H1 (cell line): ENCODE measurements at regions not wholly inside any gene's neighbourhood (a gene's known extent, or its start where the extent isn't known, plus 50 kb on each side); places are given as distances from the start of the nearest gene placed in this dataset.

ENCODE experiments used
- CTCF ChIP-seq, 3 experiments: IDR thresholded peaks; 1 replicate in 2 of 3; 2 replicates in 1 of 3; pipeline versions ENCODE4 v1.5.1 to v1.6.1; 2011; ENCODE audit warnings: low read length in 3 of 3, mild to moderate bottlenecking in 3 of 3, inconsistent platforms in 2 of 3, low read depth in 1 of 3, moderate library complexity in 1 of 3; ENCODE audit not compliant: insufficient read depth in 1 of 3; ENCODE audit errors: control extremely low read depth in 1 of 3
- EZH2 ChIP-seq: fragments of 200-600 bp; sonication (generic); IDR thresholded peaks from 2 replicates; pipeline ENCODE4 v1.7.1; 2012; ENCODE audit warnings: low read depth, mild to moderate bottlenecking, moderate library complexity, low read length, inconsistent platforms; ENCODE audit not compliant: severe bottlenecking
- JUN ChIP-seq: IDR thresholded peaks from 2 replicates; pipeline ENCODE4 v1.6.1; 2011; ENCODE audit warnings: low read depth, mild to moderate bottlenecking, improper control_type of control experiment, low read length
- KDM4A ChIP-seq: IDR thresholded peaks from one replicate; pipeline ENCODE4 v1.7.1; 2012; ENCODE audit warnings: low read depth, mild to moderate bottlenecking, moderate library complexity, low read length, inconsistent platforms; ENCODE audit not compliant: severe bottlenecking
- POLR2A ChIP-seq, 2 experiments: IDR thresholded peaks; 1 replicate in 1 of 2; 2 replicates in 1 of 2; pipeline ENCODE4 v1.6.1; 2011; ENCODE audit warnings: low read depth in 2 of 2, low read length in 2 of 2, mild to moderate bottlenecking in 2 of 2; ENCODE audit errors: control extremely low read depth in 1 of 2
- TBP ChIP-seq: IDR thresholded peaks from 2 replicates; pipeline ENCODE4 v1.6.1; 2011; ENCODE audit warnings: low read depth, low read length, improper control_type of control experiment
- USF2 ChIP-seq: IDR thresholded peaks from 2 replicates; pipeline ENCODE4 v1.6.1; 2011; ENCODE audit warnings: low read length, improper control_type of control experiment
- ZNF274 ChIP-seq: IDR thresholded peaks from 2 replicates; pipeline ENCODE4 v1.7.0; 2012; ENCODE audit warnings: low read length, borderline replicate concordance; ENCODE audit errors: extremely low read depth

GRCh38 chr6:168825226-168826077 lies 384.5 kb downstream of the SMOC2 start:
- TF ChIP-seq ZNF274 (no peak), CTCF (IDR thresholded peaks at IDR 0.05; ENCODE audit: control extremely low read depth in 1 of 3, insufficient read depth in 1 of 3, low read depth in 1 of 3, low read length in 3 of 3) (peak in 2 of 3 experiments; percentile 6 to 21; a peak in 1 of 4 replicates), KDM4A (no peak), JUN (no peak), USF2 (no peak), POLR2A (IDR thresholded peaks at IDR 0.05; ENCODE audit: control extremely low read depth in 1 of 2, low read depth in 2 of 2, low read length in 2 of 2) (no peak), TBP (no peak), EZH2 (no peak)
